Uterus (tissue), 3 donors: ENCODE measurements at regions not wholly inside any gene's neighbourhood (a gene's known extent, or its start where the extent isn't known, plus 50 kb on each side); places are given as distances from the start of the nearest gene placed in this dataset.

ENCODE experiments used
- DNase-seq, 2 donors: peaks; one replicate each; pipeline ENCODE4 v3.0.0-alpha.2; 2019 to 2020
- H3K27ac ChIP-seq, 2 donors: fragments of 200-600 bp; sonication (generic); 1 replicate in 1 of 2; 2 replicates in 1 of 2; pipeline ENCODE4 v1.5.1; 2016 to 2018
- H3K27me3 ChIP-seq, 2 donors: fragments of 200-600 bp; sonication (generic); one replicate each; pipeline ENCODE4 v1.5.1; 2018 to 2019; ENCODE audit warnings: control low read depth in 1 of 2
- H3K36me3 ChIP-seq, 2 donors: fragments of 200-600 bp; sonication (generic); one replicate each; pipeline ENCODE4 v1.5.1; 2019; ENCODE audit warnings: control low read depth in 1 of 2
- H3K4me1 ChIP-seq, 2 donors: fragments of 200-600 bp; sonication (generic); one replicate each; pipeline ENCODE4 v1.5.1; 2018 to 2019; ENCODE audit warnings: control low read depth in 1 of 2
- H3K4me3 ChIP-seq, 2 donors: fragments of 200-600 bp; sonication (generic); 1 replicate in 1 of 2; 2 replicates in 1 of 2; pipeline ENCODE4 v1.5.1; 2018 to 2019; ENCODE audit warnings: mild to moderate bottlenecking in 1 of 2
- H3K9me3 ChIP-seq, 2 donors: fragments of 200-600 bp; sonication (generic); one replicate each; pipeline ENCODE4 v1.5.1; 2019; ENCODE audit warnings: control low read depth in 1 of 2
- CTCF ChIP-seq, 4 experiments: fragments of 200-600 bp in 2 of 4; fragments of 450-650 bp in 2 of 4; sonication (generic) in 2 of 4; IDR thresholded peaks; one replicate each; pipeline ENCODE4 v1.5.1; 2016 to 2019; ENCODE audit warnings: antibody characterized with exemption in 4 of 4, mild to moderate bottlenecking in 2 of 4, moderate library complexity in 1 of 4
- POLR2A ChIP-seq, 2 donors: fragments of 450-650 bp; IDR thresholded peaks; one replicate each; pipeline ENCODE4 v1.6.1; 2016; ENCODE audit warnings: antibody characterized with exemption in 2 of 2, mild to moderate bottlenecking in 1 of 2, moderate library complexity in 1 of 2
- intact Hi-C: fragments of 100-400 bp; cut with DNase I; formaldehyde crosslinking; loops from one replicate; pipeline ENCODE4 v1.15.1; 2023; ENCODE audit warnings: low total_unique reads
- donor health status: DM: yes; HTN: yes; CAD: no.

- Histone ChIP-seq H3K36me3 (no peaks in the 10 kb centered on the region), H3K27ac (no peak overlapping the region), H3K4me3 (no peak overlapping the region), H3K9me3 (no peaks in the 10 kb centered on the region), H3K4me1 (no peaks in the 10 kb centered on the region), H3K27me3 (no peaks in the 10 kb centered on the region)
- intact Hi-C loops, result no loop called here
- no peak for DNase-seq
- TF ChIP-seq CTCF (IDR thresholded peaks at IDR 0.05), result no peak
- no peak for TF ChIP-seq POLR2A (IDR thresholded peaks at IDR 0.05)
Observed at GRCh38 chr3:117548600-117548999, 839.0 kb downstream of the TUSC7 start.

DNA sequence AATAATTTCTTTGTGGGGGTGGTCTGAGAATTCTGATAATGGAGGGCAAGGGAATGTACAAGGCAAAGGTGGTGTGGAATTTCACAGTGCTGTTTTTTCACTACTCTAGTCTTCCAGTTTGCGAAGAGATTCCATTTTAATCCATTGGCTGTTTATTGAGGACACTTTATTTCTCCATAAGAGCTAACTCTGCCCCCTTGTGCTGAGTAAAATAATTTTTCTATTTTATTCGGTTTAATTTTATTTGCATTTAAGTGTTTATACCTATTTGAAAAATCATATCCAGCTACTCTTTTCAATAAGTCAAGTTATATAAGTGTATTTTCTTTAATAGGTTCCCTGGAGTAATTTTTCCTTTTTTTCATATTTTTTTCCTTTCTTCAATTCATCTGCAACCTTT lies 840.1 kb downstream of the TUSC7 start:
- no peaks in the 10 kb centered on the region for H3K4me1 ChIP-seq
- H3K27ac ChIP-seq, result no peak overlapping the region
- no peaks in the 10 kb centered on the region for H3K27me3 ChIP-seq
- no peak overlapping the region for H3K4me3 ChIP-seq
- no peak for TF ChIP-seq CTCF (IDR thresholded peaks at IDR 0.05)
- no peak for TF ChIP-seq POLR2A (IDR thresholded peaks at IDR 0.05)
- no peak for DNase-seq
- no peaks in the 10 kb centered on the region for H3K36me3 ChIP-seq
- intact Hi-C loops, result no loop called here
- no peaks in the 10 kb centered on the region for H3K9me3 ChIP-seq

- Histone ChIP-seq H3K27me3 (no peaks in the 10 kb centered on the region), H3K27ac (no peak overlapping the region), H3K9me3 (no peaks in the 10 kb centered on the region), H3K4me1 (no peaks in the 10 kb centered on the region), H3K4me3 (no peak overlapping the region), H3K36me3 (no peaks in the 10 kb centered on the region)
- no peak for DNase-seq
- intact Hi-C loops, result no loop called here
- no peak for TF ChIP-seq CTCF (IDR thresholded peaks at IDR 0.05)
- no peak for TF ChIP-seq POLR2A (IDR thresholded peaks at IDR 0.05)
Observed at GRCh38 chr3:117550766-117551165, 841.2 kb downstream of the TUSC7 start.

DNA sequence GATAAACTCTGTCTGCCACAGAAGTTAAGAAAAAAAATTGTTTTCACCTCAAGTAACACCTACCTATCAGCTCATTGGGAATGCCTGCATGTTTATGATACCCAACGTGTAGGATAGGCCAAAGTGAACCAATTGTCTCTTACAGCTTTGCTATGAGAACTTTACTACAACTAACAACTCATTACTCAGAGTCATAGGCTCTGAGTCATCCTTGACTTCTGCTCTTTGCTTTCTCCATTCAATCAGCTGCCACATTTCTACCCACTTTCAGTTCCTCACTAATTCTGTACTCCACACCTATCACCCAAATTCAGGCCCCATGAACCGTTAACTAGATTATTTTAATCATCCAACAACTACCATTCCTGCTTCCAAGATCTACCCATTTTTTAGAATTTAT lies 843.9 kb downstream of the TUSC7 start:
- Histone ChIP-seq H3K4me3 (no peak overlapping the region), H3K27me3 (no peaks in the 10 kb centered on the region), H3K4me1 (no peaks in the 10 kb centered on the region), H3K36me3 (no peaks in the 10 kb centered on the region), H3K9me3 (no peaks in the 10 kb centered on the region), H3K27ac (no peak overlapping the region)
- TF ChIP-seq POLR2A (IDR thresholded peaks at IDR 0.05) (no peak), CTCF (IDR thresholded peaks at IDR 0.05) (no peak)
- no peak for DNase-seq
- intact Hi-C loops, result no loop called here

GRCh38 chr3:117556646-117557407 lies 847.2 kb downstream of the TUSC7 start:
- TF ChIP-seq POLR2A (IDR thresholded peaks at IDR 0.05) (no peak), CTCF (IDR thresholded peaks at IDR 0.05) (no peak)
- Histone ChIP-seq H3K27me3 (no peaks in the 10 kb centered on the region), H3K9me3 (no peaks in the 10 kb centered on the region), H3K27ac (no peak overlapping the region), H3K36me3 (no peaks in the 10 kb centered on the region), H3K4me1 (no peaks in the 10 kb centered on the region), H3K4me3 (no peak overlapping the region)
- DNase-seq, result no peak
- intact Hi-C loops, result no loop called here
